Adrenal gland (tissue), 5 donors: ENCODE measurements at regions not wholly inside any gene's neighbourhood (a gene's known extent, or its start where the extent isn't known, plus 50 kb on each side); places are given as distances from the start of the nearest gene placed in this dataset.

Source experiments
- CTCF ChIP-seq, 6 experiments: fragments of 450-650 bp in 4 of 6; fragments of 200-600 bp in 2 of 6; sonication (generic) in 1 of 6; IDR thresholded peaks; 1 replicate in 5 of 6; 2 replicates in 1 of 6; pipeline versions ENCODE4 v1.5.1 to v1.8.0; 2016 to 2021; ENCODE audit warnings: antibody characterized with exemption in 6 of 6, mild to moderate bottlenecking in 2 of 6, moderate library complexity in 1 of 6
- POLR2A ChIP-seq, 2 donors: fragments of 450-650 bp; IDR thresholded peaks; one replicate each; pipeline ENCODE4 v1.6.1; 2017; ENCODE audit warnings: antibody characterized with exemption in 2 of 2, mild to moderate bottlenecking in 2 of 2, moderate library complexity in 1 of 2
- donor health status: DM: no; HTN: no; CAD: no.

GRCh38 chr7:152989889-152990380 is 230.4 kb downstream of the ACTR3B start:
- TF ChIP-seq CTCF (IDR thresholded peaks at IDR 0.05): no peak
- no peak for TF ChIP-seq POLR2A (IDR thresholded peaks at IDR 0.05)
